ENCODE measurements at regions not wholly inside any gene's neighbourhood (a gene's known extent, or its start where the extent isn't known, plus 50 kb on each side); places are given as distances from the start of the nearest gene placed in this dataset.

DNA sequence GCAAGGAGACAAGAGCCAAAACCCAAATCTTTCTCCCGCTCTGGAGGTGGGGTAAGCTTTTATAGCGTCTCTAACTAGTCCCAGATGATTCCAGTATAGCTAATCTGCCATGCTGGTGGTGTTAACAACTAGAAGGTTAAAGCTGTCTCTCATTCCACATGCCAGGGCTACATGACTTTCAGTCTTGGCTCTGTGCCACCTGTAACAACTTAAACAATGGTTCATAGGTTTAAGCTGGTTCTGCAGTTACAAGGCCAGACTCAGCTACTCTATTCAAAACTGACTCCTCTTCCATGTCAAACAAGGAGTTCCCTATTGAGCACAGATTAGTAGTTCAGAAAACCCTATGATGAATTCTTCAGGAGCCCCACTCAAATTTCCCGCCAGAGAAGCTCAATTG, 128.9 kb downstream of the ELOVL4 start:
- TF ChIP-seq, protein P1, sequence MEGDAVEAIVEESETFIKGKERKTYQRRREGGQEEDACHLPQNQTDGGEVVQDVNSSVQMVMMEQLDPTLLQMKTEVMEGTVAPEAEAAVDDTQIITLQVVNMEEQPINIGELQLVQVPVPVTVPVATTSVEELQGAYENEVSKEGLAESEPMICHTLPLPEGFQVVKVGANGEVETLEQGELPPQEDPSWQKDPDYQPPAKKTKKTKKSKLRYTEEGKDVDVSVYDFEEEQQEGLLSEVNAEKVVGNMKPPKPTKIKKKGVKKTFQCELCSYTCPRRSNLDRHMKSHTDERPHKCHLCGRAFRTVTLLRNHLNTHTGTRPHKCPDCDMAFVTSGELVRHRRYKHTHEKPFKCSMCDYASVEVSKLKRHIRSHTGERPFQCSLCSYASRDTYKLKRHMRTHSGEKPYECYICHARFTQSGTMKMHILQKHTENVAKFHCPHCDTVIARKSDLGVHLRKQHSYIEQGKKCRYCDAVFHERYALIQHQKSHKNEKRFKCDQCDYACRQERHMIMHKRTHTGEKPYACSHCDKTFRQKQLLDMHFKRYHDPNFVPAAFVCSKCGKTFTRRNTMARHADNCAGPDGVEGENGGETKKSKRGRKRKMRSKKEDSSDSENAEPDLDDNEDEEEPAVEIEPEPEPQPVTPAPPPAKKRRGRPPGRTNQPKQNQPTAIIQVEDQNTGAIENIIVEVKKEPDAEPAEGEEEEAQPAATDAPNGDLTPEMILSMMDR (IDR thresholded peaks at IDR 0.05): no peak
- TF ChIP-seq SP1 (CRISPR knock-in tag; conservative IDR thresholded peaks at IDR 0.05) (no peak), FOXP1 (CRISPR knock-in tag; IDR thresholded peaks at IDR 0.05; ENCODE audit: borderline replicate concordance) (no peak), ZBTB21 (CRISPR knock-in tag; IDR thresholded peaks at IDR 0.05; ENCODE audit: borderline replicate concordance) (no peak), CBFB (CRISPR knock-in tag; IDR thresholded peaks at IDR 0.05; ENCODE audit: low read depth) (no peak), JUN (CRISPR knock-in tag; IDR thresholded peaks at IDR 0.05) (no peak), TCF7 (CRISPR knock-in tag; IDR thresholded peaks at IDR 0.05; ENCODE audit: low read depth) (no peak), ATF1 (CRISPR knock-in tag; IDR thresholded peaks at IDR 0.05) (no peak), CREM (CRISPR knock-in tag; IDR thresholded peaks at IDR 0.05) (no peak)
- TF ChIP-seq, protein P2, sequence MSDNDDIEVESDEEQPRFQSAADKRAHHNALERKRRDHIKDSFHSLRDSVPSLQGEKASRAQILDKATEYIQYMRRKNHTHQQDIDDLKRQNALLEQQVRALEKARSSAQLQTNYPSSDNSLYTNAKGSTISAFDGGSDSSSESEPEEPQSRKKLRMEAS (CRISPR knock-in tag; IDR thresholded peaks at IDR 0.05): no peak
- TF ChIP-seq, protein P3, sequence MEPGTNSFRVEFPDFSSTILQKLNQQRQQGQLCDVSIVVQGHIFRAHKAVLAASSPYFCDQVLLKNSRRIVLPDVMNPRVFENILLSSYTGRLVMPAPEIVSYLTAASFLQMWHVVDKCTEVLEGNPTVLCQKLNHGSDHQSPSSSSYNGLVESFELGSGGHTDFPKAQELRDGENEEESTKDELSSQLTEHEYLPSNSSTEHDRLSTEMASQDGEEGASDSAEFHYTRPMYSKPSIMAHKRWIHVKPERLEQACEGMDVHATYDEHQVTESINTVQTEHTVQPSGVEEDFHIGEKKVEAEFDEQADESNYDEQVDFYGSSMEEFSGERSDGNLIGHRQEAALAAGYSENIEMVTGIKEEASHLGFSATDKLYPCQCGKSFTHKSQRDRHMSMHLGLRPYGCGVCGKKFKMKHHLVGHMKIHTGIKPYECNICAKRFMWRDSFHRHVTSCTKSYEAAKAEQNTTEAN (CRISPR knock-in tag; IDR thresholded peaks at IDR 0.05): no peak
- TF ChIP-seq, protein P4, sequence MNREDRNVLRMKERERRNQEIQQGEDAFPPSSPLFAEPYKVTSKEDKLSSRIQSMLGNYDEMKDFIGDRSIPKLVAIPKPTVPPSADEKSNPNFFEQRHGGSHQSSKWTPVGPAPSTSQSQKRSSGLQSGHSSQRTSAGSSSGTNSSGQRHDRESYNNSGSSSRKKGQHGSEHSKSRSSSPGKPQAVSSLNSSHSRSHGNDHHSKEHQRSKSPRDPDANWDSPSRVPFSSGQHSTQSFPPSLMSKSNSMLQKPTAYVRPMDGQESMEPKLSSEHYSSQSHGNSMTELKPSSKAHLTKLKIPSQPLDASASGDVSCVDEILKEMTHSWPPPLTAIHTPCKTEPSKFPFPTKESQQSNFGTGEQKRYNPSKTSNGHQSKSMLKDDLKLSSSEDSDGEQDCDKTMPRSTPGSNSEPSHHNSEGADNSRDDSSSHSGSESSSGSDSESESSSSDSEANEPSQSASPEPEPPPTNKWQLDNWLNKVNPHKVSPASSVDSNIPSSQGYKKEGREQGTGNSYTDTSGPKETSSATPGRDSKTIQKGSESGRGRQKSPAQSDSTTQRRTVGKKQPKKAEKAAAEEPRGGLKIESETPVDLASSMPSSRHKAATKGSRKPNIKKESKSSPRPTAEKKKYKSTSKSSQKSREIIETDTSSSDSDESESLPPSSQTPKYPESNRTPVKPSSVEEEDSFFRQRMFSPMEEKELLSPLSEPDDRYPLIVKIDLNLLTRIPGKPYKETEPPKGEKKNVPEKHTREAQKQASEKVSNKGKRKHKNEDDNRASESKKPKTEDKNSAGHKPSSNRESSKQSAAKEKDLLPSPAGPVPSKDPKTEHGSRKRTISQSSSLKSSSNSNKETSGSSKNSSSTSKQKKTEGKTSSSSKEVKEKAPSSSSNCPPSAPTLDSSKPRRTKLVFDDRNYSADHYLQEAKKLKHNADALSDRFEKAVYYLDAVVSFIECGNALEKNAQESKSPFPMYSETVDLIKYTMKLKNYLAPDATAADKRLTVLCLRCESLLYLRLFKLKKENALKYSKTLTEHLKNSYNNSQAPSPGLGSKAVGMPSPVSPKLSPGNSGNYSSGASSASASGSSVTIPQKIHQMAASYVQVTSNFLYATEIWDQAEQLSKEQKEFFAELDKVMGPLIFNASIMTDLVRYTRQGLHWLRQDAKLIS (CRISPR knock-in tag; IDR thresholded peaks at IDR 0.05; ENCODE audit: borderline replicate concordance): no peak
- TF ChIP-seq, protein P5, sequence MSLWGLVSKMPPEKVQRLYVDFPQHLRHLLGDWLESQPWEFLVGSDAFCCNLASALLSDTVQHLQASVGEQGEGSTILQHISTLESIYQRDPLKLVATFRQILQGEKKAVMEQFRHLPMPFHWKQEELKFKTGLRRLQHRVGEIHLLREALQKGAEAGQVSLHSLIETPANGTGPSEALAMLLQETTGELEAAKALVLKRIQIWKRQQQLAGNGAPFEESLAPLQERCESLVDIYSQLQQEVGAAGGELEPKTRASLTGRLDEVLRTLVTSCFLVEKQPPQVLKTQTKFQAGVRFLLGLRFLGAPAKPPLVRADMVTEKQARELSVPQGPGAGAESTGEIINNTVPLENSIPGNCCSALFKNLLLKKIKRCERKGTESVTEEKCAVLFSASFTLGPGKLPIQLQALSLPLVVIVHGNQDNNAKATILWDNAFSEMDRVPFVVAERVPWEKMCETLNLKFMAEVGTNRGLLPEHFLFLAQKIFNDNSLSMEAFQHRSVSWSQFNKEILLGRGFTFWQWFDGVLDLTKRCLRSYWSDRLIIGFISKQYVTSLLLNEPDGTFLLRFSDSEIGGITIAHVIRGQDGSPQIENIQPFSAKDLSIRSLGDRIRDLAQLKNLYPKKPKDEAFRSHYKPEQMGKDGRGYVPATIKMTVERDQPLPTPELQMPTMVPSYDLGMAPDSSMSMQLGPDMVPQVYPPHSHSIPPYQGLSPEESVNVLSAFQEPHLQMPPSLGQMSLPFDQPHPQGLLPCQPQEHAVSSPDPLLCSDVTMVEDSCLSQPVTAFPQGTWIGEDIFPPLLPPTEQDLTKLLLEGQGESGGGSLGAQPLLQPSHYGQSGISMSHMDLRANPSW (CRISPR knock-in tag; conservative IDR thresholded peaks at IDR 0.05; ENCODE audit: low read depth): no peak
